ENCODE measurements at regions not wholly inside any gene's neighbourhood (a gene's known extent, or its start where the extent isn't known, plus 50 kb on each side); places are given as distances from the start of the nearest gene placed in this dataset.
"Not testable (repeated sequence)": the region's sequence is repeated elsewhere in the genome, so short reads cannot be mapped to it uniquely, and the experiment has no call there.

GRCh38 chr22:33221568-33221967 is 163.4 kb upstream of the SYN3 start:
- DNase-seq: peak; percentile 12

- DNase-seq: no peak
Measured at GRCh38 chr22:33220476-33221080, 162.4 kb upstream of the SYN3 start.

GRCh38 chr22:33219648-33220384 is 161.6 kb upstream of the SYN3 start:
- no peak for DNase-seq

- no peak for DNase-seq
Measured at GRCh38 chr22:33213383-33214075, 155.3 kb upstream of the SYN3 start.

GRCh38 chr22:33209930-33210784 is 152.0 kb upstream of the SYN3 start:
- DNase-seq: peak; percentile 14

- no peak for DNase-seq
Measured at GRCh38 chr22:33204408-33204807, 146.2 kb upstream of the SYN3 start.

- DNase-seq: no peak
Measured at GRCh38 chr22:33202455-33202854, 144.3 kb upstream of the SYN3 start.

GRCh38 chr22:33194529-33195077 is 136.4 kb upstream of the SYN3 start:
- DNase-seq: no peak

- no peak for DNase-seq
Measured at GRCh38 chr22:33192156-33192555, 134.0 kb upstream of the SYN3 start.

- DNase-seq: no peak
Measured at GRCh38 chr22:33188326-33188725, 130.1 kb upstream of the SYN3 start.

GRCh38 chr22:33186816-33187215 is 128.6 kb upstream of the SYN3 start:
- DNase-seq: no peak

GRCh38 chr22:33180356-33180755 is 122.2 kb upstream of the SYN3 start:
- peak; percentile 3 for DNase-seq

- DNase-seq: no peak
Measured at GRCh38 chr22:33167998-33168790, 110.0 kb upstream of the SYN3 start.

GRCh38 chr22:33166206-33166605 is 108.0 kb upstream of the SYN3 start:
- DNase-seq: no peak

GRCh38 chr22:33163815-33164214 is 105.6 kb upstream of the SYN3 start:
- no peak for DNase-seq

GRCh38 chr22:33162196-33162595 is 104.0 kb upstream of the SYN3 start:
- DNase-seq: no peak

- no peak for DNase-seq
Measured at GRCh38 chr22:33160525-33160924, 102.3 kb upstream of the SYN3 start.

- not testable (repeated sequence) for DNase-seq
Measured at GRCh38 chr22:33154967-33155366, 96.8 kb upstream of the SYN3 start.

GRCh38 chr22:33149611-33150010 is 91.4 kb upstream of the SYN3 start:
- no peak for DNase-seq

GRCh38 chr22:33144721-33145120 is 86.5 kb upstream of the SYN3 start:
- DNase-seq: no peak

- no peak for DNase-seq
Measured at GRCh38 chr22:33142282-33143055, 84.3 kb upstream of the SYN3 start.
